GM10266 (cell line): ENCODE measurements at regions not wholly inside any gene's neighbourhood (a gene's known extent, or its start where the extent isn't known, plus 50 kb on each side); places are given as distances from the start of the nearest gene placed in this dataset.

Source experiments
- DNase-seq: peaks from one replicate; pipeline ENCODE4 v3.0.0; 2012; ENCODE audit errors: extremely low spot score
- TF ChIP-seq, protein P1 (sequence below): IDR thresholded peaks from 2 replicates; pipeline ENCODE4 v1.5.1; 2012; ENCODE audit warnings: mild to moderate bottlenecking, low read depth; ENCODE audit not compliant: control insufficient read depth, insufficient read depth; ENCODE audit errors: missing control alignments

DNA sequence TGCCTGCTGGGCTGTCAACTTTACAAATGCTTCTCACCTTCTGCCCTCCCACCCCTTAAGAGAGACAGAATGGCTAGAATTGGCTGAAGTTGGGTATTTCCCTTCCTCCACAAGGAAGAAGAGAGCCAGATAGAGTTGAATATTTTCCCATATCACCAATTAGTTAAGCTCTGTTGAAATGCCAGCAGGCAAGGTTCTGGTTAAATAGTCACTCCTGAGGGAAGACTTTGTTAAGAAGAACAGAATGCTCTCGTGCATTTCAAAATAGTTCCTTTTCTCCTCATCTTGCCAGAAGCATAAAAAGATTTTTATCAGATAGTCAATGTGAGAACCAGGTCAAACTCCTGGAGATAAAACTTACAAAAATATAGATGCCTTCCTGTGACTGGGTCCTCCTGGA, 2857.0 kb upstream of the PCDH20 start:
- TF ChIP-seq, protein P1, sequence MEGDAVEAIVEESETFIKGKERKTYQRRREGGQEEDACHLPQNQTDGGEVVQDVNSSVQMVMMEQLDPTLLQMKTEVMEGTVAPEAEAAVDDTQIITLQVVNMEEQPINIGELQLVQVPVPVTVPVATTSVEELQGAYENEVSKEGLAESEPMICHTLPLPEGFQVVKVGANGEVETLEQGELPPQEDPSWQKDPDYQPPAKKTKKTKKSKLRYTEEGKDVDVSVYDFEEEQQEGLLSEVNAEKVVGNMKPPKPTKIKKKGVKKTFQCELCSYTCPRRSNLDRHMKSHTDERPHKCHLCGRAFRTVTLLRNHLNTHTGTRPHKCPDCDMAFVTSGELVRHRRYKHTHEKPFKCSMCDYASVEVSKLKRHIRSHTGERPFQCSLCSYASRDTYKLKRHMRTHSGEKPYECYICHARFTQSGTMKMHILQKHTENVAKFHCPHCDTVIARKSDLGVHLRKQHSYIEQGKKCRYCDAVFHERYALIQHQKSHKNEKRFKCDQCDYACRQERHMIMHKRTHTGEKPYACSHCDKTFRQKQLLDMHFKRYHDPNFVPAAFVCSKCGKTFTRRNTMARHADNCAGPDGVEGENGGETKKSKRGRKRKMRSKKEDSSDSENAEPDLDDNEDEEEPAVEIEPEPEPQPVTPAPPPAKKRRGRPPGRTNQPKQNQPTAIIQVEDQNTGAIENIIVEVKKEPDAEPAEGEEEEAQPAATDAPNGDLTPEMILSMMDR = no peak
- no peak for DNase-seq

DNA sequence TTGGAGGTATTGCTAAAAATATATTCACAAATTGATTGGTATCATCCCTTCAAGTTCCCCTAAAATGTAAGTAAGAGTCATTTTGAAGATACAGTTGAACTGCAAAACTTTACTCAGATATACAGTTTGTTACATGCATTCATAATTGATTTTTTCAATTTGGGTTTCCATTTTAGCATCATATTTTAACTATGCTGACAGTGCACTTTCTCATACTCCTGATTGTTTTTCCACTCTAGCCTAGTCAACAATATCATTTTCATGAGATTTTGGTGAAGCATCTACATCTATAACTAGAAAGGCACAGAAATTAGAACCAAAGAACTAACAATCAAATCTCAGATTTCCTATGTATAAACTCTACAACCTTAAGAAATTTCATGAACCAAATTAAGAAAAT, 2850.4 kb upstream of the PCDH20 start:
- TF ChIP-seq, protein P1 = no peak
- DNase-seq = no peak

DNA sequence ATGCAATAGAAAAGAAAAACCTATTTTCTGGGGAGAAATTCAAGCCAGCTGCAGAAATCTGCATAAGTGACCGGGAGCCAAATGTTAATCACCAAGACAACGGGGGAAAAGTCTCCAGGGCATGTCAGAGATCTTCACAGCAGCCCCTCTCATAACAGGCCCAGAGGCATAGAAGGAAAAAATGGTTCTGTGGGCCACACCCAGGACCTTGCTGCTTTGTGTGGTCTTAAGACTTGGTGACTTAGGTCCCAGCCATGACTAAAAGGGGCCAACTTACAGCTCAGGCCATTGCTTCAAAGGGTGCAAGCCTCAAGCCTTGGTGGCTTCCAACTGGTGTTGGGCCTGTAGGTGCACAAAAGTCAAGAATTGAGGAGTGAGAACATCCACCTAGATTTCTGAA, 2847.6 kb upstream of the PCDH20 start:
- TF ChIP-seq, protein P1 = no peak

DNA sequence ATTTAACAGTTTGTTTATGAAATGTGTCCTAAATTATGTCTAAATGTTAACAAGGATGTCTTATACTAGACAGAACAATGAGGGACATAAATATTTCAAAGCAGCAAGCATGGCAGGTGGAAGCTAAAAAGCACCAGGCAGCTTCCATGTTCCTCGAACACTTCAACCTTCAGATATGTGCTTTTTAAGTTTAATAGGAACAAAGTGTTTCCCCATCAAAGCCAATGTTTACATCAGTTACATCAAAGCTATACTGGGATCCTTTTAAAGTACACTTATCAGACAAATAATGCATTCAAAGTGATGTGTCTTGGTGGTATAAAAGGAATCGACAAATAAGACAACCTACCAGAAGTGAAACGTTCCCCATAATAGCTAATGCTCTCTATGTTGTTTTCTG, 2841.1 kb upstream of the PCDH20 start:
- TF ChIP-seq, protein P1 = no peak
- DNase-seq = no peak

More for the DNA sequence above, 2847.6 kb upstream of the PCDH20 start:
- no peak for DNase-seq

DNA sequence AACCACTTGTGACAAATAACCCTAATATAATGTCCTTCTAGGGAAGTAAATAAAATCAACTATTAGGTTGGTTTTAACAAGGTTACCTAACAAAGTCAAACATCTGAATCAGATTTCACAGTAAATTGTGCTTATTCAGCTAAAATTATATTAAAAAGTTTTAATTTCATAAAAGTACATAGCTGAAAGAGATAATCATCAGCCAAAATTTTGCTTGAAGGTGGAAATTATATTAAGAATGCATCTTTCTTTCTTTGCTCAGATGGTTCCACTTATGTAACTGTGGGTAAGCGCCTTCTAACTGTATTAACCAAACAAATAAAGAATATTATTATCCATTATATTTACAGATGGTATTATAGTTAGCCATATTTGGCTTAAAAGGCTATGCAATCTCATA, 2840.3 kb upstream of the PCDH20 start:
- no peak for DNase-seq
- TF ChIP-seq, protein P1 = no peak

DNA sequence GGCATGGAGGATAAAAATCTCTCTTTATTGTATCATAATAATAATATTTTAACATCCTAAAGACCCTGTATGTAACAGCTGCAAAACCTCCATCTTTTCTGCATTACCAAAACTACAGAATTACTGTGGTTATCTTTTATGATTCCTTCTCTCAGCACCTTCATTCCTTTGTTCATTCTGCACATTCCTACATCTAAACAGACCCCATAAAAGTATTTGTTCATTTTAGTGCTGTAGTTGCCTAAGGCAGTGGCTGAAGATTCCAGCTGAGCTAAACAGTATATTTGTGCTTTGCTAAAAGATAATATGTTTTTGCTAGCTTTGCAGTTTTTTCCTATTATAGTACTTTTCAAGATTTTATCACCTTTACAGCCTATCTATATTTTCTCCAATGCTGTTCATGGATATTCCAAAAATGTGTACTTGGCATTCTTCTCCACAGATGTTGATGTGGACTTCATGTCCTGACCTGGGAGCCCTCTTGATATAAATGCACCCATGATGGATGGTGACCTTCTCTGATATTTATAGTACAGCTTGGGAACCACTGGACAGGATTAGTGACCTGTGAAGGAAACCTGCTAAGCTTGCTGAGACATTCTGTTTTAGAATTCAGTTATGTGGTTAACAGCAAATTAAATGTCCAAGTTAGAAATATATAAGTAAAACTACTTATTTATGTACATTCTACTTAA, 2832.9 kb upstream of the PCDH20 start:
- TF ChIP-seq, protein P1 = no peak
- no peak for DNase-seq

DNA sequence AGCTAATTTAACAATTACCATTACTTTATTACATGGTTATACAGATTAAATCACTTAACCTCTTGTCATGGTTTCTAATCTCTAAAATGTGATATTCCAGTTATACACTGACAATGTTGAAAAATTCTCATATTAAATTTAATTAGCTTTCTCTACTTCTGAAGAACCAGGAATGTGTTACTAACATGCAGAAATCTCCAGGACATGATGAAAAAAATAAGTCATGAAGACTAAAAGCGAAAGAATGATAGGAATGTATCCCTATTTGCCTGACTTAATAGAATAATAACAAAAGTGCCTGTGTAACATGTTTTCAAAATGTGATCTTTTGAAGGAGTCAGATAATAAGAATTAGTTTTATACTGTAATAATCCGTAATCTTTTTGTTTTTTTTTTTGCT, 2823.7 kb upstream of the PCDH20 start:
- TF ChIP-seq, protein P1 = no peak
- DNase-seq = no peak
